IMR-90 (cell line): ENCODE measurements at regions not wholly inside any gene's neighbourhood (a gene's known extent, or its start where the extent isn't known, plus 50 kb on each side); places are given as distances from the start of the nearest gene placed in this dataset.

Experiments used
- BHLHE40 ChIP-seq: fragments of 150-350 bp; IDR thresholded peaks from 2 replicates; pipeline ENCODE4 v1.6.1; 2016; ENCODE audit warnings: mild to moderate bottlenecking, low read depth, low read length
- CEBPB ChIP-seq: IDR thresholded peaks from 2 replicates; pipeline ENCODE4 v1.6.1; 2012; ENCODE audit warnings: low read depth, low read length, improper control_type of control experiment
- CHD1 ChIP-seq: IDR thresholded peaks from 2 replicates; pipeline ENCODE4 v1.6.1; 2012; ENCODE audit warnings: low read depth, low read length, improper control_type of control experiment
- MXI1 ChIP-seq: IDR thresholded peaks from 2 replicates; pipeline ENCODE4 v1.6.1; 2012; ENCODE audit warnings: low read depth, mild to moderate bottlenecking, low read length, moderate library complexity, borderline replicate concordance
- NFE2L2 ChIP-seq: fragments of 150-350 bp; IDR thresholded peaks from 2 replicates; pipeline ENCODE4 v1.6.1; 2016; ENCODE audit warnings: low read depth, mild to moderate bottlenecking, low read length
- POLR2A ChIP-seq: IDR thresholded peaks from 2 replicates; pipeline ENCODE4 v1.6.1; 2012; ENCODE audit warnings: mild to moderate bottlenecking, low read depth, low read length
- RCOR1 ChIP-seq: IDR thresholded peaks from 2 replicates; pipeline ENCODE4 v1.6.1; 2012; ENCODE audit warnings: mild to moderate bottlenecking, low read length, improper control_type of control experiment; ENCODE audit not compliant: insufficient replicate concordance
- RFX5 ChIP-seq: IDR thresholded peaks from 2 replicates; pipeline ENCODE4 v1.8.0; 2012; ENCODE audit warnings: low read depth, mild to moderate bottlenecking, low read length, moderate library complexity
- SMC3 ChIP-seq: fragments of 150-350 bp; IDR thresholded peaks from 2 replicates; pipeline ENCODE4 v1.6.1; 2016; ENCODE audit warnings: low read depth, mild to moderate bottlenecking, antibody characterized with exemption, low read length, moderate library complexity
- USF2 ChIP-seq: fragments of 150-350 bp; IDR thresholded peaks from 2 replicates; pipeline ENCODE4 v1.6.1; 2017; ENCODE audit warnings: mild to moderate bottlenecking, antibody characterized with exemption, low read length, low read depth
- TF ChIP-seq, protein P1 (sequence below): conservative IDR thresholded peaks from 2 replicates; pipeline ENCODE4 v1.5.1; 2012; ENCODE audit warnings: mild to moderate bottlenecking, low read depth, low read length, improper control_type of control experiment

- TF ChIP-seq, protein P1, sequence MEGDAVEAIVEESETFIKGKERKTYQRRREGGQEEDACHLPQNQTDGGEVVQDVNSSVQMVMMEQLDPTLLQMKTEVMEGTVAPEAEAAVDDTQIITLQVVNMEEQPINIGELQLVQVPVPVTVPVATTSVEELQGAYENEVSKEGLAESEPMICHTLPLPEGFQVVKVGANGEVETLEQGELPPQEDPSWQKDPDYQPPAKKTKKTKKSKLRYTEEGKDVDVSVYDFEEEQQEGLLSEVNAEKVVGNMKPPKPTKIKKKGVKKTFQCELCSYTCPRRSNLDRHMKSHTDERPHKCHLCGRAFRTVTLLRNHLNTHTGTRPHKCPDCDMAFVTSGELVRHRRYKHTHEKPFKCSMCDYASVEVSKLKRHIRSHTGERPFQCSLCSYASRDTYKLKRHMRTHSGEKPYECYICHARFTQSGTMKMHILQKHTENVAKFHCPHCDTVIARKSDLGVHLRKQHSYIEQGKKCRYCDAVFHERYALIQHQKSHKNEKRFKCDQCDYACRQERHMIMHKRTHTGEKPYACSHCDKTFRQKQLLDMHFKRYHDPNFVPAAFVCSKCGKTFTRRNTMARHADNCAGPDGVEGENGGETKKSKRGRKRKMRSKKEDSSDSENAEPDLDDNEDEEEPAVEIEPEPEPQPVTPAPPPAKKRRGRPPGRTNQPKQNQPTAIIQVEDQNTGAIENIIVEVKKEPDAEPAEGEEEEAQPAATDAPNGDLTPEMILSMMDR = no peak
- no peak for TF ChIP-seq SMC3
- no peak for TF ChIP-seq RFX5
- TF ChIP-seq POLR2A = no peak
- TF ChIP-seq MXI1 = no peak
- no peak for TF ChIP-seq RCOR1
- TF ChIP-seq NFE2L2 = no peak
- TF ChIP-seq CHD1 = no peak
- TF ChIP-seq CEBPB = no peak
- TF ChIP-seq USF2 = no peak
- no peak for TF ChIP-seq BHLHE40
These were observed 381.6 kb upstream of the TRIB2 start for GRCh38 chr2:12335131-12335530.
